ENCODE measurements at regions not wholly inside any gene's neighbourhood (a gene's known extent, or its start where the extent isn't known, plus 50 kb on each side); places are given as distances from the start of the nearest gene placed in this dataset.
"Not testable (repeated sequence)": the region's sequence is repeated elsewhere in the genome, so short reads cannot be mapped to it uniquely, and the experiment has no call there.

DNA sequence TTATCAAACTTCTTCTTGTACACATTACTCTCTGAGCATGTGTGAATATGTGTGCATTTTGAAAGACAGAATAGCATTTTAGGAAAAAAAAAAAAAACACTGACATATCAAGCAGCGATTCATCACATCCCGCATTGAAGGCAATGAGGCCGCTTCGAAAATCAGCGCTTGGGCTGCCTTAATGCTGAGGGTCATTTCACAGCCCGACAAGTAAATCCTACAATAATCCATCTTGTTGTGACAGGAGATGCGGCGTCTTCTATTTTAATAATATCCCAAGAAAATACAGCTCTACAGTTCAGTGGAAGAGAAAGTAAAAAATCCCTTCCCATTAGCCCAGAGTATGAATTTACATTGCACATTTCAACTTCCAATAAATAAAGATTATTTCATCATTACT is 389.2 kb upstream of the GRM7 start:
- no peaks in the 10 kb centered on the region for H3K36me3 ChIP-seq
- no peak overlapping the region for H3K27ac ChIP-seq
- intact Hi-C loops (cut with DNase I) = no loop called here

DNA sequence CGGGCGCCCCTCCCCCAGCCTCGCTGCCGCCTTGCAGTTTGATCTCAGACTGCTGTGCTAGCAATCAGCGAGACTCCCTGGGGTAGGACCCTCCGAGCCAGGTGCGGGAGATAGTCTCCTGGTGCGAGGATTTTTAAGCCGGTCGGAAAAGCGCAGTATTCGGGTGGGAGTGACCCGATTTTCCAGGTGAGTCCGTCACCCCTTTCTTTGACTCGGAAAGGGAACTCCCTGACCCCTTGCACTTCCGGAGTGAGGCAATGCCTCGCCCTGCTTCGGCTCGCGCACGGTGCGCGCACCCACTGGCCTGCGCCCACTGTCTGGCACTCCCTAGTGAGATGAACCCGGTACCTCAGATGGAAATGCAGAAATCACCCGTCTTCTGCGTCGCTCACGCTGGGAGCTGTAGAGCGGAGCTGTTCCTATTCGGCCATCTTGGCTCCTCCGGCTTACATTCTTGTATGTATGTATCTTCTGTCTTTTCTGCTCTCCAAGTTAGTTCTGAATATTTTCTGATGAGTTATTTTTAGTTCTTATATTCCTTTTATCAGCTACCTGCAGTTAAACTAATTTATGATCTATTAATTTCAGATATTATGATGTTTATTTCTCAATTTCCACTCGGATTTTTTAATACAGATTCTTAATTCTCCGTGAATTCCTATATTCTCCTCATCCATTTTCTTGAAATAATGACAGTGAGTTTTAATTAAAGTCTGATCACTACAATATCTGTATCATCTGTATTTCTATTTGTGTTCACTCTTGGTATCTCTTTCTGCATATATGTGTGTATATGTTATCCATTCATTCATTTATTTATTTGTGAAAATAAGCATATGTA is 370.2 kb upstream of the GRM7 start:
- H3K27me3 ChIP-seq (replicated peaks; ENCODE audit: insufficient read depth); H3K9me3 ChIP-seq; H3K4me1 ChIP-seq (replicated peaks); intact Hi-C loops (cut with DNase I); H3K4me3 ChIP-seq; H3K27ac ChIP-seq; DNase-seq (ENCODE audit: low spot score); H3K36me3 ChIP-seq: not testable (repeated sequence)
- WGBS = 73% methylated on average over 27 of the region's 34 CpGs

More for the DNA sequence above, 389.2 kb upstream of the GRM7 start:
- no peaks in the 10 kb centered on the region for H3K4me1 ChIP-seq (replicated peaks)
- no peak overlapping the region for H3K4me3 ChIP-seq
- no peak for DNase-seq (ENCODE audit: low spot score)
- TF ChIP-seq POLR2A (IDR thresholded peaks at IDR 0.05) = no peak
- TF ChIP-seq POLR2AphosphoS5 (IDR thresholded peaks at IDR 0.05) = no peak
- TF ChIP-seq, protein P1, sequence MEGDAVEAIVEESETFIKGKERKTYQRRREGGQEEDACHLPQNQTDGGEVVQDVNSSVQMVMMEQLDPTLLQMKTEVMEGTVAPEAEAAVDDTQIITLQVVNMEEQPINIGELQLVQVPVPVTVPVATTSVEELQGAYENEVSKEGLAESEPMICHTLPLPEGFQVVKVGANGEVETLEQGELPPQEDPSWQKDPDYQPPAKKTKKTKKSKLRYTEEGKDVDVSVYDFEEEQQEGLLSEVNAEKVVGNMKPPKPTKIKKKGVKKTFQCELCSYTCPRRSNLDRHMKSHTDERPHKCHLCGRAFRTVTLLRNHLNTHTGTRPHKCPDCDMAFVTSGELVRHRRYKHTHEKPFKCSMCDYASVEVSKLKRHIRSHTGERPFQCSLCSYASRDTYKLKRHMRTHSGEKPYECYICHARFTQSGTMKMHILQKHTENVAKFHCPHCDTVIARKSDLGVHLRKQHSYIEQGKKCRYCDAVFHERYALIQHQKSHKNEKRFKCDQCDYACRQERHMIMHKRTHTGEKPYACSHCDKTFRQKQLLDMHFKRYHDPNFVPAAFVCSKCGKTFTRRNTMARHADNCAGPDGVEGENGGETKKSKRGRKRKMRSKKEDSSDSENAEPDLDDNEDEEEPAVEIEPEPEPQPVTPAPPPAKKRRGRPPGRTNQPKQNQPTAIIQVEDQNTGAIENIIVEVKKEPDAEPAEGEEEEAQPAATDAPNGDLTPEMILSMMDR (IDR thresholded peaks at IDR 0.05) = no peak
- H3K9me3 ChIP-seq = no peaks in the 10 kb centered on the region
- H3K27me3 ChIP-seq (replicated peaks; ENCODE audit: insufficient read depth) = no peaks in the 10 kb centered on the region
- WGBS = 87% methylated on average over 8 of the region's 8 CpGs

DNA sequence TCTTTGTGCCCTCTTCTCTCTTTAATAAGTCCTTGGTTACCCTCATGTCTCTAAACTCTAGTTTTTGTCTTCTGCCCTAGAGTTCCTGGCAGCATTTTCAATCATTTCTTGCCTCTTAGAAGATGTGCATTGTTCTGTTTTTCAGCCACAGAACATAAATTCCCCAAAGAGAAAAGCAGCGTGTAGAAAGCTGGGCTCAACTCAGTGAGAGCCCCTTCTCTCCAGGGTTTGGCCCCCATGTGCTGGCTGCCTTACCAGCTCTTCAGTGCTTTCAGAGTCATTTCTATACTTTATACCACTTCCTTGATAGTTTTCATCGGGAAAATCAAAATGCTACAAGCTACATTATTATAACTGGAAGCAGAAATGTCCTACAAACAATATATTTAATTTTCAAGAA is 369.1 kb upstream of the GRM7 start:
- intact Hi-C loops (cut with DNase I) = no loop called here
- no peaks in the 10 kb centered on the region for H3K4me1 ChIP-seq (replicated peaks)
- H3K27ac ChIP-seq = no peak overlapping the region
- no peak overlapping the region for H3K4me3 ChIP-seq
- H3K9me3 ChIP-seq = no peaks in the 10 kb centered on the region
- WGBS = 86% methylated on average over 2 of the region's 2 CpGs
- no peaks in the 10 kb centered on the region for H3K27me3 ChIP-seq (replicated peaks; ENCODE audit: insufficient read depth)
- no peaks in the 10 kb centered on the region for H3K36me3 ChIP-seq
- TF ChIP-seq POLR2A (IDR thresholded peaks at IDR 0.05) (no peak), POLR2AphosphoS5 (IDR thresholded peaks at IDR 0.05) (no peak)
- TF ChIP-seq, protein P1 (IDR thresholded peaks at IDR 0.05) = no peak
- no peak for DNase-seq (ENCODE audit: low spot score)

DNA sequence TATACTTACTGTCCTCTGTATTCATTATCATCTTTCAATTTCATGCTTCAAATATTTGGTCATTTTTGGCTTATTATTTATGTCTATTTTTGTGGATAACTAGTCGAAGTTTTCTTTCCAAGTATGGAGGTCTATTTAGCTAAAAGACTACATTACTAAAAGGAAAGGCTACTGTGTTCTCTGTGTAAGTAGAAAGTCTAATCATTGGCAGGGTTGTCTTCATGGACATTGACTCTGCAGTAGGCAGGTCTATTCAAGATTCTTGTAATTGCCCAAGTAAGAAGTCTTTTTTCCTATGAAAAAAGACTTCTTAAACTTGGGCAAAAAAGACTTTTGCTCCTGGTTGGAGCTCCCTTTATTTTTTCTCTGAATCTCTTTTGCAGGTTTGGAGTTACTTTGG is 368.6 kb upstream of the GRM7 start:
- H3K9me3 ChIP-seq = no peaks in the 10 kb centered on the region
- no peak for DNase-seq (ENCODE audit: low spot score)
- H3K27me3 ChIP-seq (replicated peaks; ENCODE audit: insufficient read depth) = no peaks in the 10 kb centered on the region
- intact Hi-C loops (cut with DNase I) = no loop called here
- H3K27ac ChIP-seq = no peak overlapping the region
- TF ChIP-seq, protein P1 (IDR thresholded peaks at IDR 0.05) = no peak
- TF ChIP-seq POLR2AphosphoS5 (IDR thresholded peaks at IDR 0.05) (no peak), POLR2A (IDR thresholded peaks at IDR 0.05) (no peak)
- no peaks in the 10 kb centered on the region for H3K4me1 ChIP-seq (replicated peaks)
- H3K4me3 ChIP-seq = no peak overlapping the region
- H3K36me3 ChIP-seq = no peaks in the 10 kb centered on the region
- WGBS = 96% methylated on average over 1 of the region's 1 CpG

DNA sequence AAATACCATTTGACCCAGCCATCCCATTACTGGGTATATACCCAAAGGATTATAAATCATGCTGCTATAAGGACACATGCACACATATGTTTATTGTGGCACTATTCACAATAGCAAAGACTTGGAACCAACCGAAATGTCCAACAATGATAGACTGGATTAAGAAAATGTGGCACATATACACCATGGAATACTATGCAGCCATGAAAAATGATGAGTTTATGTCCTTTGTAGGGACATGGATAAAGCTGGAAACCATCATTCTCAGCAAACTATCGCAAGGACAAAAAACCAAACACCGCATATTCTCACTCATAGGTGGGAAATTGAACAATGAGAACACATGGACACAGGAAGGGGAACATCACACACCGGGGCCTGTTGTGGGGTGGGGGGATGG is 362.0 kb upstream of the GRM7 start:
- not testable (repeated sequence) for H3K4me1 ChIP-seq (replicated peaks); H3K27ac ChIP-seq
- 93% methylated on average over 4 of the region's 4 CpGs for WGBS

DNA sequence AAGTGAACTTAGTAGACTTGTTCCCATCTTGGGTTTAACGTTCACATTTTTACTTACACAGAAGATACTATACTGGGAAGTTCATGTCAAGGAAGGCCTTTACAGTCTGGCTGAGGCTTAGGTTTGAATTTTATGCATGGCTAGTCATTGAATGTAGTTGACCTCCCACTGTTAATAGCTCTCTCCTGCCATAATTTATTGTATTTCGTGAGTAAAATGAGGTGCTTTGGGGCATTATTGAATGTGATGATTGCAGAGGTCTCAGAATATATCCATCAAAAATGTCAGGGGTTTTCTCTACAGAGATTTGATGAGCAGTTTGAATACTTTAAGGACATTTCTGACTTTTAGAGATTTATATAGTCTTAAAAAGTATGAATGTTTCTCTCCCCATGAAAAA is 356.6 kb upstream of the GRM7 start:
- H3K27ac ChIP-seq = no peak overlapping the region
- no peaks in the 10 kb centered on the region for H3K9me3 ChIP-seq
- no peak for DNase-seq (ENCODE audit: low spot score)
- WGBS = 78% methylated on average over 2 of the region's 2 CpGs
- H3K36me3 ChIP-seq = no peaks in the 10 kb centered on the region
- H3K4me3 ChIP-seq = no peak overlapping the region
- TF ChIP-seq, protein P1 (IDR thresholded peaks at IDR 0.05) = no peak
- TF ChIP-seq POLR2AphosphoS5 (IDR thresholded peaks at IDR 0.05) = no peak
- TF ChIP-seq POLR2A (IDR thresholded peaks at IDR 0.05) = no peak
- intact Hi-C loops (cut with DNase I) = no loop called here
- H3K27me3 ChIP-seq (replicated peaks; ENCODE audit: insufficient read depth) = no peaks in the 10 kb centered on the region
- no peaks in the 10 kb centered on the region for H3K4me1 ChIP-seq (replicated peaks)

More for the DNA sequence above, 362.0 kb upstream of the GRM7 start:
- H3K36me3 ChIP-seq; H3K27me3 ChIP-seq (replicated peaks; ENCODE audit: insufficient read depth); H3K4me3 ChIP-seq; H3K9me3 ChIP-seq; DNase-seq (ENCODE audit: low spot score); intact Hi-C loops (cut with DNase I): not testable (repeated sequence)

All from prostate gland (tissue), 2 donors.